GM12878 (cell line): ENCODE measurements at regions not wholly inside any gene's neighbourhood (a gene's known extent, or its start where the extent isn't known, plus 50 kb on each side); places are given as distances from the start of the nearest gene placed in this dataset.

ENCODE experiments used
- ATF3 ChIP-seq: IDR thresholded peaks from 2 replicates; pipeline ENCODE4 v1.6.1; 2011; ENCODE audit warnings: low read depth, mild to moderate bottlenecking, low read length, moderate library complexity, borderline replicate concordance; ENCODE audit errors: extremely low read depth
- CTCF ChIP-seq, 3 experiments: IDR thresholded peaks in 2 of 3; conservative IDR thresholded peaks in 1 of 3; 2 replicates each; pipeline ENCODE4 v1.5.1; 2011; ENCODE audit warnings: low read depth in 3 of 3, low read length in 3 of 3, mild to moderate bottlenecking in 3 of 3, control low read depth in 2 of 3, moderate library complexity in 2 of 3, inconsistent platforms in 1 of 3, mixed read lengths in 1 of 3; ENCODE audit not compliant: control insufficient read depth in 2 of 3, insufficient read depth in 1 of 3; ENCODE audit errors: extremely low read depth in 1 of 3
- MAX ChIP-seq: IDR thresholded peaks from 2 replicates; pipeline ENCODE4 v1.6.1; 2012; ENCODE audit warnings: low read depth, low read length, improper control_type of control experiment
- POLR2A ChIP-seq: IDR thresholded peaks from 2 replicates; pipeline ENCODE4 v1.6.1; 2011; ENCODE audit warnings: low read depth, mild to moderate bottlenecking, low read length
- REST ChIP-seq: IDR thresholded peaks from 2 replicates; pipeline ENCODE4 v1.6.1; 2012; ENCODE audit warnings: mild to moderate bottlenecking, low read depth, low read length
- TCF12 ChIP-seq: IDR thresholded peaks from 2 replicates; pipeline ENCODE4 v1.6.1; 2011; ENCODE audit warnings: low read depth, mild to moderate bottlenecking, low read length
- ZBTB33 ChIP-seq: fragments of 450-650 bp; IDR thresholded peaks from 2 replicates; pipeline ENCODE4 v1.6.1; 2017; ENCODE audit warnings: mild to moderate bottlenecking

- TF ChIP-seq ZBTB33 (no peak), REST (no peak), POLR2A (no peak), MAX (no peak), CTCF (IDR thresholded peaks at IDR 0.05 in 2 of 3, conservative IDR thresholded peaks at IDR 0.05 in 1 of 3; ENCODE audit: control insufficient read depth in 2 of 3, extremely low read depth in 1 of 3, insufficient read depth in 1 of 3, low read depth in 3 of 3, low read length in 3 of 3) (no peak), ATF3 (no peak), TCF12 (no peak)
These were observed 112.9 kb downstream of the DLL1 start for GRCh38 chr6:170177772-170178560.
